GM18519 (cell line): ENCODE measurements at regions not wholly inside any gene's neighbourhood (a gene's known extent, or its start where the extent isn't known, plus 50 kb on each side); places are given as distances from the start of the nearest gene placed in this dataset.

ENCODE experiments used
- ATAC-seq: cut with Tn5 transposase; IDR thresholded peaks from one replicate; pipeline ENCODE4 v1.9.1; 2021; ENCODE audit warnings: mild to moderate bottlenecking, moderate library complexity; ENCODE audit not compliant: unreplicated experiment, low FRiP score

GRCh38 chr4:176843710-176844109, 51.0 kb upstream of the VEGFC start:
- ATAC-seq: no peak

- no peak for ATAC-seq
Measured at GRCh38 chr4:176844448-176844847, 51.7 kb upstream of the VEGFC start.

GRCh38 chr4:176845636-176846035, 52.9 kb upstream of the VEGFC start:
- no peak for ATAC-seq

- no peak for ATAC-seq
Measured at GRCh38 chr4:176849076-176849475, 56.4 kb upstream of the VEGFC start.

- ATAC-seq: no peak
Measured at GRCh38 chr4:176850436-176850835, 57.7 kb upstream of the VEGFC start.

GRCh38 chr4:176856421-176856820, 63.7 kb upstream of the VEGFC start:
- no peak for ATAC-seq

- no peak for ATAC-seq
Measured at GRCh38 chr4:176858839-176859238, 66.1 kb upstream of the VEGFC start.

GRCh38 chr4:176864238-176864637, 71.5 kb upstream of the VEGFC start:
- no peak for ATAC-seq

- no peak for ATAC-seq
Measured at GRCh38 chr4:176868676-176869075, 76.0 kb upstream of the VEGFC start.

GRCh38 chr4:176872461-176872860, 79.7 kb upstream of the VEGFC start:
- ATAC-seq: no peak

- no peak for ATAC-seq
Measured at GRCh38 chr4:176874721-176875445, 82.2 kb upstream of the VEGFC start.

GRCh38 chr4:176875446-176875930, 82.8 kb upstream of the VEGFC start:
- no peak for ATAC-seq

- ATAC-seq: no peak
Measured at GRCh38 chr4:176879380-176880116, 86.8 kb upstream of the VEGFC start.

GRCh38 chr4:176882206-176882605, 89.5 kb upstream of the VEGFC start:
- ATAC-seq: no peak

GRCh38 chr4:176883108-176883550, 90.4 kb upstream of the VEGFC start:
- no peak for ATAC-seq

- no peak for ATAC-seq
Measured at GRCh38 chr4:176883681-176884418, 91.1 kb upstream of the VEGFC start.

GRCh38 chr4:176885224-176885623, 92.5 kb upstream of the VEGFC start:
- ATAC-seq: no peak

- ATAC-seq: no peak
Measured at GRCh38 chr4:176886135-176886534, 93.4 kb upstream of the VEGFC start.

GRCh38 chr4:176889776-176890175, 97.1 kb upstream of the VEGFC start:
- ATAC-seq: no peak

GRCh38 chr4:176894498-176894897, 101.8 kb upstream of the VEGFC start:
- ATAC-seq: no peak

GRCh38 chr4:176896211-176896610, 103.5 kb upstream of the VEGFC start:
- no peak for ATAC-seq
